Stimulated activated CD4-positive, alpha-beta T cell treated with anti-CD3 and anti-CD28 coated beads, TNF-alpha, amount 100 ng/mL, for 24 hours (primary cell): ENCODE measurements at regions not wholly inside any gene's neighbourhood (a gene's known extent, or its start where the extent isn't known, plus 50 kb on each side); places are given as distances from the start of the nearest gene placed in this dataset.
"Not testable (repeated sequence)": the region's sequence is repeated elsewhere in the genome, so short reads cannot be mapped to it uniquely, and the experiment has no call there.

Experiments used
- DNase-seq, 3 experiments: peaks; one replicate each; pipeline ENCODE4 v3.0.0-alpha.2; 2020; ENCODE audit warnings: low read depth in 3 of 3

GRCh38 chr3:187850258-187850921, 105.1 kb upstream of the BCL6 start:
- no peak for DNase-seq

- DNase-seq = no peak
Measured at GRCh38 chr3:187852842-187853730, 107.8 kb upstream of the BCL6 start.

- no peak for DNase-seq
Measured at GRCh38 chr3:187855131-187855530, 109.9 kb upstream of the BCL6 start.

GRCh38 chr3:187856555-187856954, 111.3 kb upstream of the BCL6 start:
- no peak for DNase-seq

- no peak for DNase-seq
Measured at GRCh38 chr3:187858041-187858440, 112.8 kb upstream of the BCL6 start.

- DNase-seq = no peak
Measured at GRCh38 chr3:187858711-187859110, 113.4 kb upstream of the BCL6 start.

- not testable (repeated sequence) for DNase-seq
Measured at GRCh38 chr3:187862701-187863277, 117.5 kb upstream of the BCL6 start.

- DNase-seq = peak in 1 of 3 experiments; percentile 7
Measured at GRCh38 chr3:187870360-187871203, 125.3 kb upstream of the BCL6 start.

- no peak for DNase-seq
Measured at GRCh38 chr3:187871204-187871591, 125.9 kb upstream of the BCL6 start.

GRCh38 chr3:187871848-187872247, 126.6 kb upstream of the BCL6 start:
- no peak for DNase-seq

- DNase-seq = no peak
Measured at GRCh38 chr3:187873843-187874242, 128.6 kb upstream of the BCL6 start.

- DNase-seq = no peak
Measured at GRCh38 chr3:187875863-187876262, 130.6 kb upstream of the BCL6 start.

GRCh38 chr3:187878772-187879518, 133.7 kb upstream of the BCL6 start:
- no peak for DNase-seq

- no peak for DNase-seq
Measured at GRCh38 chr3:187880441-187880840, 135.2 kb upstream of the BCL6 start.

- no peak for DNase-seq
Measured at GRCh38 chr3:187880851-187881250, 135.6 kb upstream of the BCL6 start.

GRCh38 chr3:187888701-187889100, 143.4 kb upstream of the BCL6 start:
- DNase-seq = no peak

- DNase-seq = no peak
Measured at GRCh38 chr3:187889106-187889505, 143.8 kb upstream of the BCL6 start.

- no peak for DNase-seq
Measured at GRCh38 chr3:187889601-187890404, 144.5 kb upstream of the BCL6 start.

- DNase-seq = not testable (repeated sequence)
Measured at GRCh38 chr3:187890405-187890752, 145.1 kb upstream of the BCL6 start.

GRCh38 chr3:187896646-187897045, 151.4 kb upstream of the BCL6 start:
- DNase-seq = no peak
